ENCODE measurements at regions not wholly inside any gene's neighbourhood (a gene's known extent, or its start where the extent isn't known, plus 50 kb on each side); places are given as distances from the start of the nearest gene placed in this dataset.

DNA sequence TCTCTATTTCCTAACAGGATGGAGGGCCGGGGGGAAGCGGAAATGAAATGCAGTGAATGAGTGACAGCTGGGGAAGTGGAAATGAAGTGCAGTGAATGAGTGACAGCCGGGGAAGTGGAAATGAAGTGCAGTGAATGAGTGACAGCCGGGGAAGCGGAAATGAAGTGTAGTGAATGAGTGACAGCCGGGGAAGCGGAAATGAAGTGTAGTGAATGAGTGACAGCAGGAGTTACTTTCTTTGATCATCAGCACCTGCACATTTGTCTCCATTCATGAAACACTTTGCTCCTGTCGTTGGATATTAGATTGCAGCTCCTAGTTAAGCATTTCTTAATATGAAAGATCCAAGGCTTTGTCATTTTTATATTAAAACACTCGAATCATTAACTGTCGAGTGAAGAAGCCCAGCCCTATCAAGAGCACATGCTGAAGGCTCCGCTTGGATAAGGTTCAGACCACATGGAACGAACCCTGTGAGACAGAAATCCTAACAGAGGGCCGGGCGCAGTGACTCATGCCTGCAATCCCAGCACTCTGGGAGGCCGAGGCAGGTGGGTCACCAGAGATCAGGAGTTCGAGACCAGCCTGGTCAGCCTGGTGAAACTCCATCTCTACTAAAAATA, 406.0 kb upstream of the ADARB2 start:
- ATAC-seq (no peak), DNase-seq (ENCODE audit: low spot score) (no peak)
- Mint-ChIP-seq H3K27me3 (ENCODE audit: low read depth) (no peaks in the 10 kb centered on the region; the same call in 1 of the 2 replicates), H3K4me1 (peaks cover 31% of the 10 kb centered on the region), H3K36me3 (no peaks in the 10 kb centered on the region), H3K9me3 (no peaks in the 10 kb centered on the region), H3K27ac (no peak overlapping the region), H3K4me3 (no peak overlapping the region)
- POLR2A ChIA-PET = no interaction called here
- TF ChIP-seq RORB (CRISPR knock-in tag; IDR thresholded peaks at IDR 0.05) = no peak
- TF ChIP-seq SMAD3 (CRISPR knock-in tag; IDR thresholded peaks at IDR 0.05; ENCODE audit: borderline replicate concordance) = no peak
- TF ChIP-seq ZNF121 (CRISPR knock-in tag; IDR thresholded peaks at IDR 0.05) = no peak
- TF ChIP-seq, protein P1, sequence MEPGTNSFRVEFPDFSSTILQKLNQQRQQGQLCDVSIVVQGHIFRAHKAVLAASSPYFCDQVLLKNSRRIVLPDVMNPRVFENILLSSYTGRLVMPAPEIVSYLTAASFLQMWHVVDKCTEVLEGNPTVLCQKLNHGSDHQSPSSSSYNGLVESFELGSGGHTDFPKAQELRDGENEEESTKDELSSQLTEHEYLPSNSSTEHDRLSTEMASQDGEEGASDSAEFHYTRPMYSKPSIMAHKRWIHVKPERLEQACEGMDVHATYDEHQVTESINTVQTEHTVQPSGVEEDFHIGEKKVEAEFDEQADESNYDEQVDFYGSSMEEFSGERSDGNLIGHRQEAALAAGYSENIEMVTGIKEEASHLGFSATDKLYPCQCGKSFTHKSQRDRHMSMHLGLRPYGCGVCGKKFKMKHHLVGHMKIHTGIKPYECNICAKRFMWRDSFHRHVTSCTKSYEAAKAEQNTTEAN (CRISPR knock-in tag; IDR thresholded peaks at IDR 0.05) = no peak
- TF ChIP-seq, protein P2, sequence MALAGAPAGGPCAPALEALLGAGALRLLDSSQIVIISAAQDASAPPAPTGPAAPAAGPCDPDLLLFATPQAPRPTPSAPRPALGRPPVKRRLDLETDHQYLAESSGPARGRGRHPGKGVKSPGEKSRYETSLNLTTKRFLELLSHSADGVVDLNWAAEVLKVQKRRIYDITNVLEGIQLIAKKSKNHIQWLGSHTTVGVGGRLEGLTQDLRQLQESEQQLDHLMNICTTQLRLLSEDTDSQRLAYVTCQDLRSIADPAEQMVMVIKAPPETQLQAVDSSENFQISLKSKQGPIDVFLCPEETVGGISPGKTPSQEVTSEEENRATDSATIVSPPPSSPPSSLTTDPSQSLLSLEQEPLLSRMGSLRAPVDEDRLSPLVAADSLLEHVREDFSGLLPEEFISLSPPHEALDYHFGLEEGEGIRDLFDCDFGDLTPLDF (CRISPR knock-in tag; IDR thresholded peaks at IDR 0.05) = no peak
- TF ChIP-seq TEAD4 (CRISPR knock-in tag; IDR thresholded peaks at IDR 0.05) = no peak
- TF ChIP-seq ESRRA (CRISPR knock-in tag; IDR thresholded peaks at IDR 0.05; ENCODE audit: borderline replicate concordance) = no peak
- TF ChIP-seq SOX15 (CRISPR knock-in tag; IDR thresholded peaks at IDR 0.05) = no peak
- TF ChIP-seq GABPB1 (CRISPR knock-in tag; IDR thresholded peaks at IDR 0.05) = no peak
- TF ChIP-seq NR1H2 (CRISPR knock-in tag; IDR thresholded peaks at IDR 0.05) = no peak
- no peak for TF ChIP-seq CREB1 (CRISPR knock-in tag; IDR thresholded peaks at IDR 0.05)
- TF ChIP-seq ZNF396 (CRISPR knock-in tag; IDR thresholded peaks at IDR 0.05; ENCODE audit: borderline replicate concordance) = no peak
- TF ChIP-seq, protein P3, sequence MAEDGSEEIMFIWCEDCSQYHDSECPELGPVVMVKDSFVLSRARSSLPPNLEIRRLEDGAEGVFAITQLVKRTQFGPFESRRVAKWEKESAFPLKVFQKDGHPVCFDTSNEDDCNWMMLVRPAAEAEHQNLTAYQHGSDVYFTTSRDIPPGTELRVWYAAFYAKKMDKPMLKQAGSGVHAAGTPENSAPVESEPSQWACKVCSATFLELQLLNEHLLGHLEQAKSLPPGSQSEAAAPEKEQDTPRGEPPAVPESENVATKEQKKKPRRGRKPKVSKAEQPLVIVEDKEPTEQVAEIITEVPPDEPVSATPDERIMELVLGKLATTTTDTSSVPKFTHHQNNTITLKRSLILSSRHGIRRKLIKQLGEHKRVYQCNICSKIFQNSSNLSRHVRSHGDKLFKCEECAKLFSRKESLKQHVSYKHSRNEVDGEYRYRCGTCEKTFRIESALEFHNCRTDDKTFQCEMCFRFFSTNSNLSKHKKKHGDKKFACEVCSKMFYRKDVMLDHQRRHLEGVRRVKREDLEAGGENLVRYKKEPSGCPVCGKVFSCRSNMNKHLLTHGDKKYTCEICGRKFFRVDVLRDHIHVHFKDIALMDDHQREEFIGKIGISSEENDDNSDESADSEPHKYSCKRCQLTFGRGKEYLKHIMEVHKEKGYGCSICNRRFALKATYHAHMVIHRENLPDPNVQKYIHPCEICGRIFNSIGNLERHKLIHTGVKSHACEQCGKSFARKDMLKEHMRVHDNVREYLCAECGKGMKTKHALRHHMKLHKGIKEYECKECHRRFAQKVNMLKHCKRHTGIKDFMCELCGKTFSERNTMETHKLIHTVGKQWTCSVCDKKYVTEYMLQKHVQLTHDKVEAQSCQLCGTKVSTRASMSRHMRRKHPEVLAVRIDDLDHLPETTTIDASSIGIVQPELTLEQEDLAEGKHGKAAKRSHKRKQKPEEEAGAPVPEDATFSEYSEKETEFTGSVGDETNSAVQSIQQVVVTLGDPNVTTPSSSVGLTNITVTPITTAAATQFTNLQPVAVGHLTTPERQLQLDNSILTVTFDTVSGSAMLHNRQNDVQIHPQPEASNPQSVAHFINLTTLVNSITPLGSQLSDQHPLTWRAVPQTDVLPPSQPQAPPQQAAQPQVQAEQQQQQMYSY (CRISPR knock-in tag; IDR thresholded peaks at IDR 0.05) = no peak
- CTCF ChIA-PET = no interaction called here

DNA sequence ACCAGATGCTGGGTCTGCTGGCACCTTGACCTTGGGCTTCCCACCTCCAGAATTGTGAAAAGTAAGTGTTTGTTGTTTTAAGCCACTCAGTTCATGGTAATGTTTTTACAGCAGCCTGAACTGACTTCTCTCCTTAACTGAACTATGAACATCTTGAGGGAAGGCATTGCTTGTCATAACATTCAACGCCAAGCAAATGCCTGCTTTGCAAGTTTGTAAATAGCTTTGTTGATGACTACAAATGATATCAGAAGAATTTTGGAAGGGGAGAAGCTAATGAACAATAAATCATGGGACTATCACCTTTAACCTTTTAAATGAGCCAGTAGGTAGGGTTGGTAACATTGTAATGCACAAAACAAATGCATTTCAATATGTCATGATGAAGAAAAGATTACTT, 402.4 kb upstream of the ADARB2 start:
- Mint-ChIP-seq H3K9me3 (peaks cover 6% of the 10 kb centered on the region; the same call in 1 of the 2 replicates), H3K4me1 (peaks cover 23% of the 10 kb centered on the region), H3K27me3 (ENCODE audit: low read depth) (no peaks in the 10 kb centered on the region; the same call in 1 of the 2 replicates), H3K27ac (no peak overlapping the region), H3K4me3 (no peak overlapping the region), H3K36me3 (no peaks in the 10 kb centered on the region)
- POLR2A ChIA-PET = no interaction called here
- CTCF ChIA-PET = no interaction called here
- no peak for ATAC-seq
- DNase-seq (ENCODE audit: low spot score) = no peak
- TF ChIP-seq KAT7 (CRISPR knock-in tag; IDR thresholded peaks at IDR 0.05; ENCODE audit: borderline replicate concordance) = no peak
- no peak for TF ChIP-seq ZNF219 (CRISPR knock-in tag; IDR thresholded peaks at IDR 0.05; ENCODE audit: borderline replicate concordance)
- TF ChIP-seq, protein P4, sequence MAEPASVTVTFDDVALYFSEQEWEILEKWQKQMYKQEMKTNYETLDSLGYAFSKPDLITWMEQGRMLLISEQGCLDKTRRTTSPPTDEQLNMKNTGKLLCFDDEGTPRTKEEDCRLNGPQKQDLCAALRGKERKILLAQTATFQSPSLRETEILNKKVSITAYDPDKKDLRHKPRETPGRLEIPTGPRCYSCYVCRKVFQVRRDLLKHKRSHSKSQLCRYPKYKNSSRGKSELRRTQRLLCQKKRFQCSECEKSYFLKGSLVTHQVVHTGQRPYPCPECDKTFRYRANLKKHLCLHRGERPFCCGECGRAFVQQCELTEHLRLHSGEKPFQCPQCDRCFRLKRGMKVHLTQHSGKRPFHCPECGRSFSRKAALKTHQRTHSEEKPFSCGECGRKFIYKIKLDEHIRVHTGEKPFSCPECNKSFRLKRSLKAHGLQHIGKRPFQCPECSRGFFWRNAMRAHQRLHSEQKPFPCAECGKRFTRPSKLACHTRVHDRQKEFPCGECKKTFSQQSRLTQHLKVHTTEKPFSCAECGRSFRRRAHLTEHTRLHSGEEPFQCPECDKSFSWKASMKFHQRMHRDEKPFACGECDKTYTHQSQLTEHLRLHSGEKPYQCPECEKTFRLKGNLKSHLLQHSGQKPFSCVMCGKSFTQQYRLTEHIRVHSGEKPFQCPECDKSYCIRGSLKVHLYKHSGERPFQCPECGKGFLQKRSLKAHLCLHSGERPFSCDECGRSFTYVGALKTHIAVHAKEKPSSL (CRISPR knock-in tag; conservative IDR thresholded peaks at IDR 0.05) = no peak
- TF ChIP-seq, protein P5, sequence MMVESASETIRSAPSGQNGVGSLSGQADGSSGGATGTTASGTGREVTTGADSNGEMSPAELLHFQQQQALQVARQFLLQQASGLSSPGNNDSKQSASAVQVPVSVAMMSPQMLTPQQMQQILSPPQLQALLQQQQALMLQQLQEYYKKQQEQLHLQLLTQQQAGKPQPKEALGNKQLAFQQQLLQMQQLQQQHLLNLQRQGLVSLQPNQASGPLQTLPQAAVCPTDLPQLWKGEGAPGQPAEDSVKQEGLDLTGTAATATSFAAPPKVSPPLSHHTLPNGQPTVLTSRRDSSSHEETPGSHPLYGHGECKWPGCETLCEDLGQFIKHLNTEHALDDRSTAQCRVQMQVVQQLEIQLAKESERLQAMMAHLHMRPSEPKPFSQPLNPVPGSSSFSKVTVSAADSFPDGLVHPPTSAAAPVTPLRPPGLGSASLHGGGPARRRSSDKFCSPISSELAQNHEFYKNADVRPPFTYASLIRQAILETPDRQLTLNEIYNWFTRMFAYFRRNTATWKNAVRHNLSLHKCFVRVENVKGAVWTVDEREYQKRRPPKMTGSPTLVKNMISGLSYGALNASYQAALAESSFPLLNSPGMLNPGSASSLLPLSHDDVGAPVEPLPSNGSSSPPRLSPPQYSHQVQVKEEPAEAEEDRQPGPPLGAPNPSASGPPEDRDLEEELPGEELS (CRISPR knock-in tag; IDR thresholded peaks at IDR 0.05) = no peak
- no peak for TF ChIP-seq NR3C1 (CRISPR knock-in tag; conservative IDR thresholded peaks at IDR 0.05; ENCODE audit: low read depth)
- no peak for TF ChIP-seq NFYB (CRISPR knock-in tag; conservative IDR thresholded peaks at IDR 0.05; ENCODE audit: low read depth)
- no peak for TF ChIP-seq ZNF232 (CRISPR knock-in tag; IDR thresholded peaks at IDR 0.05)
